ENCODE measurements at regions not wholly inside any gene's neighbourhood (a gene's known extent, or its start where the extent isn't known, plus 50 kb on each side); places are given as distances from the start of the nearest gene placed in this dataset.

DNA sequence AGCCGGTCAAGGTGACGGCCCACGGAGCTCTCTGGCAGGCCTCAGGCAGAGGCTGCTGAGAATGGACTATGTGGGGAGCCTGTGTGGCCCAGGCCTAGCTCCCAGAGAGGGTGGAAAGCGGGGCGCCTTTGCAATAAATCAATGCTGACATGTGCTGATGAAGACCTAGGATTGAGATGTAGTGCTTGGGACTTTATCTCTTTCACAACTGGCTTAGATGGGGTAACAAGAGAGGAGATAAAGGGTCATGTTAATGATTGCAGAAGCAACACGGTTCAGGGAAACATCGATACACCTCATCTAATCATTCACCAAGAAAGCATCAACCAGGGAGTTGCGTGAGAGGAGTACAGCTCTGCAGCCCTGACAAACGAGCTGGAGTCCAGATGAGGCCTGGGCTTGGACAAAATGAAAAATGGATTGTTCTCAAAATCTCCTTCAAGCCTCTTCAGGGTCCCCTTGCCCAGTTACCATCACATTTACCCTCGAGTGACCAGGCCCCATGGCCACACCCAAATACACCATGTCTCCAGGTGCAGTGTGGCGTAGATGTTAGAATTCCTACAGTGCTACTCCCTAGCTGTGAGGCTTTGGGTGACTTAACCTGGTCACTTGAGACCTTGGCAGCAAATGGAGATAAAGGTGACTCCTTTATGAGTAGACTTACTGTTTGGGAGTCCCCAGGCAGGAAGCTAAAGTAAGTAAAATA lies 146.4 kb upstream of the LIPC start:
- TF ChIP-seq ZFP3 (CRISPR knock-in tag; IDR thresholded peaks at IDR 0.05) (no peak), GLIS3 (CRISPR knock-in tag; IDR thresholded peaks at IDR 0.05) (no peak), TCF4 (CRISPR knock-in tag; IDR thresholded peaks at IDR 0.05; ENCODE audit: borderline replicate concordance) (no peak), OSR1 (CRISPR knock-in tag; IDR thresholded peaks at IDR 0.05) (no peak), ZC3H10 (CRISPR knock-in tag; IDR thresholded peaks at IDR 0.05) (no peak), RARB (CRISPR knock-in tag; IDR thresholded peaks at IDR 0.05) (no peak), ZNF565 (CRISPR knock-in tag; conservative IDR thresholded peaks at IDR 0.05; ENCODE audit: low read depth) (no peak), ZNF8 (CRISPR knock-in tag; IDR thresholded peaks at IDR 0.05) (no peak)
- TF ChIP-seq, protein P1, sequence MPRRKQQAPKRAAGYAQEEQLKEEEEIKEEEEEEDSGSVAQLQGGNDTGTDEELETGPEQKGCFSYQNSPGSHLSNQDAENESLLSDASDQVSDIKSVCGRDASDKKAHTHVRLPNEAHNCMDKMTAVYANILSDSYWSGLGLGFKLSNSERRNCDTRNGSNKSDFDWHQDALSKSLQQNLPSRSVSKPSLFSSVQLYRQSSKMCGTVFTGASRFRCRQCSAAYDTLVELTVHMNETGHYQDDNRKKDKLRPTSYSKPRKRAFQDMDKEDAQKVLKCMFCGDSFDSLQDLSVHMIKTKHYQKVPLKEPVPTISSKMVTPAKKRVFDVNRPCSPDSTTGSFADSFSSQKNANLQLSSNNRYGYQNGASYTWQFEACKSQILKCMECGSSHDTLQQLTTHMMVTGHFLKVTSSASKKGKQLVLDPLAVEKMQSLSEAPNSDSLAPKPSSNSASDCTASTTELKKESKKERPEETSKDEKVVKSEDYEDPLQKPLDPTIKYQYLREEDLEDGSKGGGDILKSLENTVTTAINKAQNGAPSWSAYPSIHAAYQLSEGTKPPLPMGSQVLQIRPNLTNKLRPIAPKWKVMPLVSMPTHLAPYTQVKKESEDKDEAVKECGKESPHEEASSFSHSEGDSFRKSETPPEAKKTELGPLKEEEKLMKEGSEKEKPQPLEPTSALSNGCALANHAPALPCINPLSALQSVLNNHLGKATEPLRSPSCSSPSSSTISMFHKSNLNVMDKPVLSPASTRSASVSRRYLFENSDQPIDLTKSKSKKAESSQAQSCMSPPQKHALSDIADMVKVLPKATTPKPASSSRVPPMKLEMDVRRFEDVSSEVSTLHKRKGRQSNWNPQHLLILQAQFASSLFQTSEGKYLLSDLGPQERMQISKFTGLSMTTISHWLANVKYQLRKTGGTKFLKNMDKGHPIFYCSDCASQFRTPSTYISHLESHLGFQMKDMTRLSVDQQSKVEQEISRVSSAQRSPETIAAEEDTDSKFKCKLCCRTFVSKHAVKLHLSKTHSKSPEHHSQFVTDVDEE (CRISPR knock-in tag; IDR thresholded peaks at IDR 0.05) = no peak
- TF ChIP-seq, protein P2, sequence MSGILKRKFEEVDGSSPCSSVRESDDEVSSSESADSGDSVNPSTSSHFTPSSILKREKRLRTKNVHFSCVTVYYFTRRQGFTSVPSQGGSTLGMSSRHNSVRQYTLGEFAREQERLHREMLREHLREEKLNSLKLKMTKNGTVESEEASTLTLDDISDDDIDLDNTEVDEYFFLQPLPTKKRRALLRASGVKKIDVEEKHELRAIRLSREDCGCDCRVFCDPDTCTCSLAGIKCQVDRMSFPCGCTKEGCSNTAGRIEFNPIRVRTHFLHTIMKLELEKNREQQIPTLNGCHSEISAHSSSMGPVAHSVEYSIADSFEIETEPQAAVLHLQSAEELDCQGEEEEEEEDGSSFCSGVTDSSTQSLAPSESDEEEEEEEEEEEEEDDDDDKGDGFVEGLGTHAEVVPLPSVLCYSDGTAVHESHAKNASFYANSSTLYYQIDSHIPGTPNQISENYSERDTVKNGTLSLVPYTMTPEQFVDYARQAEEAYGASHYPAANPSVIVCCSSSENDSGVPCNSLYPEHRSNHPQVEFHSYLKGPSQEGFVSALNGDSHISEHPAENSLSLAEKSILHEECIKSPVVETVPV (CRISPR knock-in tag; IDR thresholded peaks at IDR 0.05) = no peak
- TF ChIP-seq, protein P3, sequence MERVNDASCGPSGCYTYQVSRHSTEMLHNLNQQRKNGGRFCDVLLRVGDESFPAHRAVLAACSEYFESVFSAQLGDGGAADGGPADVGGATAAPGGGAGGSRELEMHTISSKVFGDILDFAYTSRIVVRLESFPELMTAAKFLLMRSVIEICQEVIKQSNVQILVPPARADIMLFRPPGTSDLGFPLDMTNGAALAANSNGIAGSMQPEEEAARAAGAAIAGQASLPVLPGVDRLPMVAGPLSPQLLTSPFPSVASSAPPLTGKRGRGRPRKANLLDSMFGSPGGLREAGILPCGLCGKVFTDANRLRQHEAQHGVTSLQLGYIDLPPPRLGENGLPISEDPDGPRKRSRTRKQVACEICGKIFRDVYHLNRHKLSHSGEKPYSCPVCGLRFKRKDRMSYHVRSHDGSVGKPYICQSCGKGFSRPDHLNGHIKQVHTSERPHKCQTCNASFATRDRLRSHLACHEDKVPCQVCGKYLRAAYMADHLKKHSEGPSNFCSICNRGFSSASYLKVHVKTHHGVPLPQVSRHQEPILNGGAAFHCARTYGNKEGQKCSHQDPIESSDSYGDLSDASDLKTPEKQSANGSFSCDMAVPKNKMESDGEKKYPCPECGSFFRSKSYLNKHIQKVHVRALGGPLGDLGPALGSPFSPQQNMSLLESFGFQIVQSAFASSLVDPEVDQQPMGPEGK (CRISPR knock-in tag; IDR thresholded peaks at IDR 0.05; ENCODE audit: borderline replicate concordance) = no peak
- ATAC-seq = no peak

DNA sequence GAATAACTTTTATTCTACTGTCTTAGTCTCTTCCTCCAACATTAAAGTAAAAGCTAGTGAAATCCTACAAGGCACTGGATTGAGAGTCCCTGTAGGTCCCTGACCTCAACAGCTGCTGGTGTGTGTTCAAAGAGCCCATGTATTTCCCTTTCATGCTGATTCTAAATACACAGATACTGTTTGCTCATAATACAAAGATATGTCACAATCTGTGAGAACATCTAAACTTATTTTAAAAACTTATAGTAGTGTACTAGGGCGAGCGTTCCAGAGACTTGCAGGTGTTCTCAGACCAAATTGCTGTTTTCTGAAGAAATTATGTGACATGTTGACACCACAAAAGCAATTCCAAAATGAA lies 145.9 kb upstream of the LIPC start:
- ATAC-seq = no peak
- TF ChIP-seq GLIS3 (CRISPR knock-in tag; IDR thresholded peaks at IDR 0.05) (no peak), ZNF565 (CRISPR knock-in tag; conservative IDR thresholded peaks at IDR 0.05; ENCODE audit: low read depth) (no peak), ZFP30 (CRISPR knock-in tag; IDR thresholded peaks at IDR 0.05) (no peak), ZNF70 (CRISPR knock-in tag; IDR thresholded peaks at IDR 0.05) (no peak), TCF4 (CRISPR knock-in tag; IDR thresholded peaks at IDR 0.05; ENCODE audit: borderline replicate concordance) (no peak), ZFP3 (CRISPR knock-in tag; IDR thresholded peaks at IDR 0.05) (no peak), TOX (CRISPR knock-in tag; IDR thresholded peaks at IDR 0.05; ENCODE audit: borderline replicate concordance) (no peak), PPARA (CRISPR knock-in tag; IDR thresholded peaks at IDR 0.05; ENCODE audit: borderline replicate concordance) (no peak), ZC3H10 (CRISPR knock-in tag; IDR thresholded peaks at IDR 0.05) (no peak), BACH2 (CRISPR knock-in tag; IDR thresholded peaks at IDR 0.05; ENCODE audit: borderline replicate concordance) (no peak)
- TF ChIP-seq, protein P3 (CRISPR knock-in tag; IDR thresholded peaks at IDR 0.05; ENCODE audit: borderline replicate concordance) = no peak
- TF ChIP-seq, protein P1 (CRISPR knock-in tag; IDR thresholded peaks at IDR 0.05) = no peak
- TF ChIP-seq, protein P4, sequence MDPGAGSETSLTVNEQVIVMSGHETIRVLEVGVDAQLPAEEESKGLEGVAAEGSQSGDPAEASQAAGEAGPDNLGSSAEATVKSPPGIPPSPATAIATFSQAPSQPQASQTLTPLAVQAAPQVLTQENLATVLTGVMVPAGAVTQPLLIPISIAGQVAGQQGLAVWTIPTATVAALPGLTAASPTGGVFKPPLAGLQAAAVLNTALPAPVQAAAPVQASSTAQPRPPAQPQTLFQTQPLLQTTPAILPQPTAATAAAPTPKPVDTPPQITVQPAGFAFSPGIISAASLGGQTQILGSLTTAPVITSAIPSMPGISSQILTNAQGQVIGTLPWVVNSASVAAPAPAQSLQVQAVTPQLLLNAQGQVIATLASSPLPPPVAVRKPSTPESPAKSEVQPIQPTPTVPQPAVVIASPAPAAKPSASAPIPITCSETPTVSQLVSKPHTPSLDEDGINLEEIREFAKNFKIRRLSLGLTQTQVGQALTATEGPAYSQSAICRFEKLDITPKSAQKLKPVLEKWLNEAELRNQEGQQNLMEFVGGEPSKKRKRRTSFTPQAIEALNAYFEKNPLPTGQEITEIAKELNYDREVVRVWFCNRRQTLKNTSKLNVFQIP (CRISPR knock-in tag; IDR thresholded peaks at IDR 0.05; ENCODE audit: borderline replicate concordance, low read depth) = no peak
